HCT116 (cell line): ENCODE measurements at regions not wholly inside any gene's neighbourhood (a gene's known extent, or its start where the extent isn't known, plus 50 kb on each side); places are given as distances from the start of the nearest gene placed in this dataset.

Source experiments
- EGR1 ChIP-seq: IDR thresholded peaks from 2 replicates; pipeline ENCODE4 v1.6.1; 2012; ENCODE audit warnings: low read depth
- ELF1 ChIP-seq: IDR thresholded peaks from 2 replicates; pipeline ENCODE4 v1.6.1; 2012; ENCODE audit warnings: low read depth, borderline replicate concordance
- EZH2 ChIP-seq: fragments of 200-600 bp; sonication (generic); IDR thresholded peaks from 2 replicates; pipeline ENCODE4 v1.6.1; 2017; ENCODE audit warnings: antibody characterized with exemption, mixed run types
- POLR2A ChIP-seq: IDR thresholded peaks from 2 replicates; pipeline ENCODE4 v1.7.0; 2011; ENCODE audit warnings: borderline replicate concordance; ENCODE audit not compliant: insufficient read depth, insufficient read length; ENCODE audit errors: extremely low read depth
- POLR2AphosphoS5 ChIP-seq: IDR thresholded peaks from 2 replicates; pipeline ENCODE4 v1.6.1; 2011; ENCODE audit warnings: mild to moderate bottlenecking, low read depth, low read length, moderate library complexity
- SP1 ChIP-seq: IDR thresholded peaks from 2 replicates; pipeline ENCODE4 v1.6.1; 2012; ENCODE audit warnings: low read depth
- YY1 ChIP-seq: IDR thresholded peaks from 2 replicates; pipeline ENCODE4 v1.6.1; 2011; ENCODE audit warnings: low read length, low read depth, moderate library complexity, mild to moderate bottlenecking; ENCODE audit not compliant: insufficient replicate concordance; ENCODE audit errors: extremely low read depth
- TF ChIP-seq, protein P1 (sequence below), 3 experiments: fragments of 200-600 bp in 1 of 3; sonication (generic) in 1 of 3; IDR thresholded peaks in 2 of 3; conservative IDR thresholded peaks in 1 of 3; 2 replicates each; pipeline ENCODE4 v1.5.1; 2012 to 2017; ENCODE audit warnings: low read depth in 2 of 3, low read length in 2 of 3, antibody characterized with exemption in 1 of 3, borderline replicate concordance in 1 of 3, control low read depth in 1 of 3, mild to moderate bottlenecking in 1 of 3, mixed read lengths in 1 of 3, mixed run types in 1 of 3, moderate library complexity in 1 of 3; ENCODE audit not compliant: insufficient read depth in 1 of 3
- TF ChIP-seq, protein P2 (sequence below): IDR thresholded peaks from 2 replicates; pipeline ENCODE4 v1.6.1; 2012; ENCODE audit warnings: low read depth

DNA sequence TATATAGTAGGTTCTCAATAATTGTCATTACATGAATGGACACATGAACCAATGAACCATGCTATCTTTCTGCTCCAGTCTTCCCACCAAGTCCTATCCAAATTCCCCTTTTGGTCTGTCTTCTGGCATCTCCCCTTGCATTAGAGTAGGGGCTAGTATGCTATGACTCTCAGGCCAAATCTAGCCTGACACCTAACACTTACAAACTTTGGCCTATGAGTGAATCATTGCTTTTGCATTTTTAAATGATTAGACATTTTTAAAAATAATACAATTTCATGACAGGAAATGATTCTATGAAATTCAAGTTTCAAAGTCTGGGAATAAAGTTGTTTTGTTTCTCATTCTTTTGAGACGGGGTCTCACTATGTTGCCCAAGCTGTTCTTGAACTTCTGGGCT is 102.5 kb upstream of the MAF start:
- TF ChIP-seq, protein P1, sequence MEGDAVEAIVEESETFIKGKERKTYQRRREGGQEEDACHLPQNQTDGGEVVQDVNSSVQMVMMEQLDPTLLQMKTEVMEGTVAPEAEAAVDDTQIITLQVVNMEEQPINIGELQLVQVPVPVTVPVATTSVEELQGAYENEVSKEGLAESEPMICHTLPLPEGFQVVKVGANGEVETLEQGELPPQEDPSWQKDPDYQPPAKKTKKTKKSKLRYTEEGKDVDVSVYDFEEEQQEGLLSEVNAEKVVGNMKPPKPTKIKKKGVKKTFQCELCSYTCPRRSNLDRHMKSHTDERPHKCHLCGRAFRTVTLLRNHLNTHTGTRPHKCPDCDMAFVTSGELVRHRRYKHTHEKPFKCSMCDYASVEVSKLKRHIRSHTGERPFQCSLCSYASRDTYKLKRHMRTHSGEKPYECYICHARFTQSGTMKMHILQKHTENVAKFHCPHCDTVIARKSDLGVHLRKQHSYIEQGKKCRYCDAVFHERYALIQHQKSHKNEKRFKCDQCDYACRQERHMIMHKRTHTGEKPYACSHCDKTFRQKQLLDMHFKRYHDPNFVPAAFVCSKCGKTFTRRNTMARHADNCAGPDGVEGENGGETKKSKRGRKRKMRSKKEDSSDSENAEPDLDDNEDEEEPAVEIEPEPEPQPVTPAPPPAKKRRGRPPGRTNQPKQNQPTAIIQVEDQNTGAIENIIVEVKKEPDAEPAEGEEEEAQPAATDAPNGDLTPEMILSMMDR (IDR thresholded peaks at IDR 0.05 in 2 of 3, conservative IDR thresholded peaks at IDR 0.05 in 1 of 3; ENCODE audit: borderline replicate concordance in 1 of 3, insufficient read depth in 1 of 3, low read depth in 2 of 3, low read length in 2 of 3), result no peak
- TF ChIP-seq, protein P2, sequence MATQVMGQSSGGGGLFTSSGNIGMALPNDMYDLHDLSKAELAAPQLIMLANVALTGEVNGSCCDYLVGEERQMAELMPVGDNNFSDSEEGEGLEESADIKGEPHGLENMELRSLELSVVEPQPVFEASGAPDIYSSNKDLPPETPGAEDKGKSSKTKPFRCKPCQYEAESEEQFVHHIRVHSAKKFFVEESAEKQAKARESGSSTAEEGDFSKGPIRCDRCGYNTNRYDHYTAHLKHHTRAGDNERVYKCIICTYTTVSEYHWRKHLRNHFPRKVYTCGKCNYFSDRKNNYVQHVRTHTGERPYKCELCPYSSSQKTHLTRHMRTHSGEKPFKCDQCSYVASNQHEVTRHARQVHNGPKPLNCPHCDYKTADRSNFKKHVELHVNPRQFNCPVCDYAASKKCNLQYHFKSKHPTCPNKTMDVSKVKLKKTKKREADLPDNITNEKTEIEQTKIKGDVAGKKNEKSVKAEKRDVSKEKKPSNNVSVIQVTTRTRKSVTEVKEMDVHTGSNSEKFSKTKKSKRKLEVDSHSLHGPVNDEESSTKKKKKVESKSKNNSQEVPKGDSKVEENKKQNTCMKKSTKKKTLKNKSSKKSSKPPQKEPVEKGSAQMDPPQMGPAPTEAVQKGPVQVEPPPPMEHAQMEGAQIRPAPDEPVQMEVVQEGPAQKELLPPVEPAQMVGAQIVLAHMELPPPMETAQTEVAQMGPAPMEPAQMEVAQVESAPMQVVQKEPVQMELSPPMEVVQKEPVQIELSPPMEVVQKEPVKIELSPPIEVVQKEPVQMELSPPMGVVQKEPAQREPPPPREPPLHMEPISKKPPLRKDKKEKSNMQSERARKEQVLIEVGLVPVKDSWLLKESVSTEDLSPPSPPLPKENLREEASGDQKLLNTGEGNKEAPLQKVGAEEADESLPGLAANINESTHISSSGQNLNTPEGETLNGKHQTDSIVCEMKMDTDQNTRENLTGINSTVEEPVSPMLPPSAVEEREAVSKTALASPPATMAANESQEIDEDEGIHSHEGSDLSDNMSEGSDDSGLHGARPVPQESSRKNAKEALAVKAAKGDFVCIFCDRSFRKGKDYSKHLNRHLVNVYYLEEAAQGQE, result no peak
- TF ChIP-seq POLR2AphosphoS5 (no peak), SP1 (no peak), POLR2A (no peak), YY1 (no peak), ELF1 (no peak), EZH2 (no peak), EGR1 (no peak)
